Adrenal gland (tissue), 9 donors: ENCODE measurements at regions not wholly inside any gene's neighbourhood (a gene's known extent, or its start where the extent isn't known, plus 50 kb on each side); places are given as distances from the start of the nearest gene placed in this dataset.

Source experiments
- DNase-seq, 7 donors: peaks; one replicate each; pipeline ENCODE4 v3.0.0-alpha.2; 2019 to 2020
- H3K27ac ChIP-seq, 5 donors: fragments of 200-600 bp; sonication (generic) in 4 of 5; 1 replicate in 3 of 5; 2 replicates in 2 of 5; pipeline versions ENCODE4 v1.5.1 to v1.8.0; 2016 to 2020; ENCODE audit warnings: mild to moderate bottlenecking in 1 of 5
- H3K27me3 ChIP-seq: fragments of 200-600 bp; 2 replicates; pipeline ENCODE4 v1.8.0; 2021
- H3K36me3 ChIP-seq, 2 donors: fragments of 200-600 bp; replicated peaks in 1 of 2; 1 replicate in 1 of 2; 2 replicates in 1 of 2; pipeline versions ENCODE4 v1.5.1 to v1.8.0; 2018 to 2022
- H3K4me1 ChIP-seq, 2 donors: fragments of 200-600 bp; replicated peaks in 1 of 2; 1 replicate in 1 of 2; 2 replicates in 1 of 2; pipeline versions ENCODE4 v1.5.1 to v1.8.0; 2018 to 2021
- H3K4me3 ChIP-seq, 4 donors: fragments of 200-600 bp; sonication (generic) in 3 of 4; one replicate each; pipeline ENCODE4 v1.5.1; 2016 to 2018
- H3K9me3 ChIP-seq, 3 donors: fragments of 200-600 bp; sonication (generic) in 1 of 3; replicated peaks in 1 of 3; 1 replicate in 2 of 3; 2 replicates in 1 of 3; pipeline versions ENCODE4 v1.5.1 to v1.8.0; 2016 to 2021
- CTCF ChIP-seq, 6 experiments: fragments of 450-650 bp in 4 of 6; fragments of 200-600 bp in 2 of 6; sonication (generic) in 1 of 6; IDR thresholded peaks; 1 replicate in 5 of 6; 2 replicates in 1 of 6; pipeline versions ENCODE4 v1.5.1 to v1.8.0; 2016 to 2021; ENCODE audit warnings: antibody characterized with exemption in 6 of 6, mild to moderate bottlenecking in 2 of 6, moderate library complexity in 1 of 6
- POLR2A ChIP-seq, 2 donors: fragments of 450-650 bp; IDR thresholded peaks; one replicate each; pipeline ENCODE4 v1.6.1; 2017; ENCODE audit warnings: antibody characterized with exemption in 2 of 2, mild to moderate bottlenecking in 2 of 2, moderate library complexity in 1 of 2
- WGBS, 4 donors: extraction: QIAGEN DNeasy Blood & Tissue Kit in 2 of 4; methylation state at CpG; one replicate each; pipeline versions ENCODE4 v1.1.5 to v1.1.7; 2013 to 2017; 5-methylcytosine and 5-hydroxymethylcytosine counted together
- intact Hi-C, 2 donors: fragments of 100-400 bp; cut with DNase I; formaldehyde crosslinking; loops; one replicate each; pipeline versions ENCODE4 v1.14.1 to v1.15.0; 2022 to 2023
- donor health status: healthy with polysubstance abuse.
- donor health status: Bipolar disorder and iron deficiency.
- donor health status: DM: yes; HTN: yes; CAD: no.
- donor health status: DM: no; HTN: no; CAD: no.
- donor health status: DM: no; HTN: no; CAD: no.

GRCh38 chr7:52652621-52653020 lies 382.8 kb upstream of the POM121L12 start:
- intact Hi-C loops = no loop called here
- WGBS, 4 donors = 23 to 56% (median 32%) methylated on average over 1 of the region's 1 CpG

GRCh38 chr7:52648872-52649271 lies 386.6 kb upstream of the POM121L12 start:
- TF ChIP-seq POLR2A (IDR thresholded peaks at IDR 0.05) (no peak), CTCF (IDR thresholded peaks at IDR 0.05) (no peak)
- Histone ChIP-seq H3K4me1 (no peaks in the 10 kb centered on the region), H3K4me3 (no peak overlapping the region), H3K27ac (no peak overlapping the region), H3K27me3 (no peaks in the 10 kb centered on the region), H3K9me3 (no peaks in the 10 kb centered on the region), H3K36me3 (no peaks in the 10 kb centered on the region)
- 59 to 84% (median 72%) methylated on average over 1 of the region's 1 CpG for WGBS, 4 donors
- intact Hi-C loops = no loop called here
- no peak for DNase-seq

More at GRCh38 chr7:52652621-52653020, 382.8 kb upstream of the POM121L12 start:
- DNase-seq = no peak
- H3K9me3 ChIP-seq = no peaks in the 10 kb centered on the region
- no peaks in the 10 kb centered on the region for H3K27me3 ChIP-seq
- no peaks in the 10 kb centered on the region for H3K36me3 ChIP-seq
- TF ChIP-seq POLR2A (IDR thresholded peaks at IDR 0.05) (no peak), CTCF (IDR thresholded peaks at IDR 0.05) (no peak)
- H3K4me3 ChIP-seq = no peak overlapping the region
- H3K27ac ChIP-seq = no peak overlapping the region
- H3K4me1 ChIP-seq = no peaks in the 10 kb centered on the region

- H3K27me3 ChIP-seq = no peaks in the 10 kb centered on the region
- no peaks in the 10 kb centered on the region for H3K36me3 ChIP-seq
- H3K9me3 ChIP-seq = no peaks in the 10 kb centered on the region
- no peak overlapping the region for H3K27ac ChIP-seq
- no peak for TF ChIP-seq CTCF (IDR thresholded peaks at IDR 0.05)
- TF ChIP-seq POLR2A (IDR thresholded peaks at IDR 0.05) = no peak
- DNase-seq = no peak
- H3K4me1 ChIP-seq = no peaks in the 10 kb centered on the region
- 0 to 74% (median 32%) methylated on average over 1 of the region's 1 CpG for WGBS, 4 donors
- intact Hi-C loops = no loop called here
- H3K4me3 ChIP-seq = no peak overlapping the region
Measured at GRCh38 chr7:52647046-52647445, 388.4 kb upstream of the POM121L12 start.

GRCh38 chr7:52639981-52640380 lies 395.5 kb upstream of the POM121L12 start:
- Histone ChIP-seq H3K36me3 (no peaks in the 10 kb centered on the region), H3K4me1 (no peaks in the 10 kb centered on the region), H3K27me3 (no peaks in the 10 kb centered on the region), H3K27ac (no peak overlapping the region), H3K9me3 (no peaks in the 10 kb centered on the region), H3K4me3 (no peak overlapping the region)
- intact Hi-C loops = no loop called here
- TF ChIP-seq CTCF (IDR thresholded peaks at IDR 0.05) = no peak
- TF ChIP-seq POLR2A (IDR thresholded peaks at IDR 0.05) = no peak
- no peak for DNase-seq
- WGBS, 4 donors = 62 to 68% (median 64%) methylated on average over 4 of the region's 4 CpGs
